Ovary (tissue), 7 donors: ENCODE measurements at regions not wholly inside any gene's neighbourhood (a gene's known extent, or its start where the extent isn't known, plus 50 kb on each side); places are given as distances from the start of the nearest gene placed in this dataset.

Source experiments
- DNase-seq, 5 donors: peaks; one replicate each; pipeline ENCODE4 v3.0.0-alpha.2; 2019 to 2020
- H3K27ac ChIP-seq, 2 donors: fragments of 200-600 bp; one replicate each; pipeline versions ENCODE4 v1.5.1 to v1.8.0; 2019 to 2022
- H3K27me3 ChIP-seq: fragments of 200-600 bp; one replicate; pipeline ENCODE4 v1.8.0; 2022
- H3K36me3 ChIP-seq: fragments of 200-600 bp; sonication (generic); one replicate; pipeline ENCODE4 v1.5.1; 2019
- H3K4me1 ChIP-seq: one replicate; pipeline ENCODE4 v1.8.1; 2013; ENCODE audit warnings: mild to moderate bottlenecking, moderate library complexity; ENCODE audit not compliant: insufficient read depth
- H3K4me3 ChIP-seq: fragments of 200-600 bp; sonication (generic); one replicate; pipeline ENCODE4 v1.5.1; 2017
- H3K9me3 ChIP-seq, 2 donors: fragments of 200-600 bp in 1 of 2; sonication (generic) in 1 of 2; one replicate each; pipeline versions ENCODE4 v1.5.1 to v1.8.1; 2013 to 2019; ENCODE audit warnings: mild to moderate bottlenecking in 1 of 2, moderate library complexity in 1 of 2
- EP300 ChIP-seq: sonication (generic); formaldehyde crosslinking; IDR thresholded peaks from one replicate; pipeline ENCODE4 v1.6.1; 2017; ENCODE audit warnings: antibody characterized with exemption
- POLR2A ChIP-seq: fragments of 450-650 bp; IDR thresholded peaks from one replicate; pipeline ENCODE4 v1.6.1; 2017; ENCODE audit warnings: antibody characterized with exemption, mild to moderate bottlenecking, moderate library complexity
- WGBS, 3 donors: extraction: QIAGEN DNeasy Blood & Tissue Kit in 1 of 3; methylation state at CpG; one replicate each; pipeline versions ENCODE4 v1.1.5 to v1.1.7; 2013 to 2017; 5-methylcytosine and 5-hydroxymethylcytosine counted together
- intact Hi-C, 4 donors: fragments of 100-400 bp; cut with DNase I; formaldehyde crosslinking; loops; one replicate each; pipeline versions ENCODE4 v1.11.0 to v1.15.1; 2022 to 2023
- TF ChIP-seq, protein P1 (sequence below), 3 donors: fragments of 450-650 bp in 2 of 3; fragments of 200-600 bp in 1 of 3; IDR thresholded peaks; one replicate each; pipeline versions ENCODE4 v1.5.1 to v1.8.0; 2016 to 2022; ENCODE audit warnings: antibody characterized with exemption in 3 of 3, mild to moderate bottlenecking in 1 of 3
- donor health status: DM: no; HTN: no; CAD: no; lungs with moderate emphysema.
- donor health status: DM: no; HTN: no; CAD: no.
- donor health status: Bipolar disorder and iron deficiency.
- donor health status: DM: no; HTN: no; CAD: no.
- donor health status: DM: yes; HTN: yes; CAD: no.

DNA sequence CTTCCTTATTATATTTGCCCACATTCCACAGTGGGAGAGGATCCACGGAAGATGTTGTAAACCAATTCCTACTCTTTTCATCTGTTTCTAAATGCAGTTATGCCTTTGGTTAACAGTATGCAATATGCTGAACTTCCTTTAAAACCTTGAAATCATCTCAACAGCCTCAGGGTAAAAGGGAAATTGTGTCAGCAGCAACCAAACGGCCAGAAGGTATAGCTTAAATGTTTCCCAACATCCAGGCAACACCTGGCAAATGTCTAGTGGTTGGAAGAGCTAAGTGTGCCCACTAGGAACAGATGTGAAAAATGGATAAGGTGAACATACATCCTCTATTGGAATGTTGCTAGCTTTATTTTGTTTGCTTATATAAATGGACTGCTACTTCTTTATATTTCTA is 164.8 kb downstream of the FAXC start:
- DNase-seq, result no peak
- H3K36me3 ChIP-seq, result no peaks in the 10 kb centered on the region
- WGBS, 3 donors, result 35 to 42% (median 40%) methylated on average over 2 of the region's 2 CpGs
- no peak overlapping the region for H3K4me3 ChIP-seq
- TF ChIP-seq EP300 (no peak), POLR2A (no peak)
- TF ChIP-seq, protein P1, sequence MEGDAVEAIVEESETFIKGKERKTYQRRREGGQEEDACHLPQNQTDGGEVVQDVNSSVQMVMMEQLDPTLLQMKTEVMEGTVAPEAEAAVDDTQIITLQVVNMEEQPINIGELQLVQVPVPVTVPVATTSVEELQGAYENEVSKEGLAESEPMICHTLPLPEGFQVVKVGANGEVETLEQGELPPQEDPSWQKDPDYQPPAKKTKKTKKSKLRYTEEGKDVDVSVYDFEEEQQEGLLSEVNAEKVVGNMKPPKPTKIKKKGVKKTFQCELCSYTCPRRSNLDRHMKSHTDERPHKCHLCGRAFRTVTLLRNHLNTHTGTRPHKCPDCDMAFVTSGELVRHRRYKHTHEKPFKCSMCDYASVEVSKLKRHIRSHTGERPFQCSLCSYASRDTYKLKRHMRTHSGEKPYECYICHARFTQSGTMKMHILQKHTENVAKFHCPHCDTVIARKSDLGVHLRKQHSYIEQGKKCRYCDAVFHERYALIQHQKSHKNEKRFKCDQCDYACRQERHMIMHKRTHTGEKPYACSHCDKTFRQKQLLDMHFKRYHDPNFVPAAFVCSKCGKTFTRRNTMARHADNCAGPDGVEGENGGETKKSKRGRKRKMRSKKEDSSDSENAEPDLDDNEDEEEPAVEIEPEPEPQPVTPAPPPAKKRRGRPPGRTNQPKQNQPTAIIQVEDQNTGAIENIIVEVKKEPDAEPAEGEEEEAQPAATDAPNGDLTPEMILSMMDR (IDR thresholded peaks at IDR 0.05), result no peak
- intact Hi-C loops, result no loop called here
- no peaks in the 10 kb centered on the region for H3K4me1 ChIP-seq
- H3K27me3 ChIP-seq, result no peaks in the 10 kb centered on the region
- H3K9me3 ChIP-seq, result no peaks in the 10 kb centered on the region
- no peak overlapping the region for H3K27ac ChIP-seq

DNA sequence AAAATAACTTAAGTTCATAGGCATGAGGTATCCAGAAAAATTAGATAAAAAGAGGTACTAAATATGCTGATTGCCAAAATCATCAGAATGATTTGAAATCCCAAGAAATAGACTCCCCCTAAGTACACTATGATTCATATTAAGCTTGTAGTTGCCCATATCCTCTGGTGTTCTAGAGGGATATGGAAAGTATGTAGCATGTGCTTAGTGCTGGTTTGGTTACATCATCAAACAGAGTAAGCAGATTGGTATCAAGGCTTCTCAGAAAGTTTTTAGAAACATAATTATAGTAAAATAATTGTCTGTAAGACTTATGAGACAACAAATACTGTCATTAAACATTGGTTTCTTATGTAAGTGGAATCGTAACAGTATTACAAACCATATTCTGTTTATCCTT is 166.4 kb downstream of the FAXC start:
- no peaks in the 10 kb centered on the region for H3K36me3 ChIP-seq
- TF ChIP-seq, protein P1 (IDR thresholded peaks at IDR 0.05), result no peak
- no peak for TF ChIP-seq POLR2A
- no peak for TF ChIP-seq EP300
- no peak for DNase-seq
- H3K27me3 ChIP-seq, result no peaks in the 10 kb centered on the region
- 89 to 96% (median 95%) methylated on average over 1 of the region's 1 CpG for WGBS, 3 donors
- no peak overlapping the region for H3K4me3 ChIP-seq
- no peak overlapping the region for H3K27ac ChIP-seq
- H3K4me1 ChIP-seq, result no peaks in the 10 kb centered on the region
- intact Hi-C loops, result no loop called here
- H3K9me3 ChIP-seq, result no peaks in the 10 kb centered on the region

DNA sequence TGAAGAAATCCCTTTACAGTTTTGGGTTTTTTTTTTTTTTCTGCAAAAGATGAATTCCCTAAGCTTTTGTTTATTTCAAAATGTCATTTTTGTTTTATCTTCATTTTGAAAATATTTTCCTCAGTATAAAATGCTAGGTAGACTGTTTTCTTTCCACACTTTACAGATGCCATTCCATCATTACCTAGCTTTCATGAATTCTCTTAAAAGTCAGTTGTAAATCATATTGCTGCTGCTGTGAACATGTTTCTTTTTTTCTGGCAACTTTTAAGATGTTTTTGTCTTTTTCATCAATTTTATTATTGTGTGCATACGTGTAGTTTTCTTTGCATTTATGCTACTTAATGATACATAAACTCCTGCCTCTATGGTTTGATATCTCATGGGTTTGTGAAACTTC is 168.3 kb downstream of the FAXC start:
- no peak for DNase-seq
- intact Hi-C loops, result no loop called here
- TF ChIP-seq EP300, result no peak
- TF ChIP-seq, protein P1 (IDR thresholded peaks at IDR 0.05), result no peak
- TF ChIP-seq POLR2A, result no peak
- H3K27me3 ChIP-seq, result no peaks in the 10 kb centered on the region
- H3K27ac ChIP-seq, result no peak overlapping the region
- 72 to 87% (median 82%) methylated on average over 1 of the region's 1 CpG for WGBS, 3 donors
- H3K36me3 ChIP-seq, result no peaks in the 10 kb centered on the region
- H3K4me3 ChIP-seq, result no peak overlapping the region
- H3K9me3 ChIP-seq, result no peaks in the 10 kb centered on the region
- H3K4me1 ChIP-seq, result no peaks in the 10 kb centered on the region

DNA sequence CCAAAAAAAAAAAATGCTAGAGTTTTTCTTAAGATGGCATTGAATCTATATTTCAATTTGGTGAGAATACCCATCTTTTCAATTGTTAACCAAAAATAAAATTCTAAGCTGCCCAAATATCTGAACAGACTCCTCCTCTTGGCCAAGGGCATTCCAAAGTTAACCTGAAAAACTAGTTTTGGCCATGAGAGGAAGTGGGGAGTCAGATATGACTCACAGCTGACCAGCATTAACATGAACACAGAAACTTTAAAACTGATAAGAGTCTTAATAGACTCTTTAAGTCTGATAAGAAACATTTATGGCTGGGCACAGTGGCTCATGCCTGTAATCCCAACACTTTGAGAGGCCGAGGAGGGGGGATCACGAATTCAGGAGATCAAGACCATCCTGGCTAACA is 171.3 kb downstream of the FAXC start:
- no peaks in the 10 kb centered on the region for H3K4me1 ChIP-seq
- no peaks in the 10 kb centered on the region for H3K36me3 ChIP-seq
- DNase-seq, result no peak
- intact Hi-C loops, result no loop called here
- TF ChIP-seq POLR2A (no peak), EP300 (no peak)
- H3K27me3 ChIP-seq, result no peaks in the 10 kb centered on the region
- 67 to 70% (median 67%) methylated on average over 2 of the region's 2 CpGs for WGBS, 3 donors
- no peaks in the 10 kb centered on the region for H3K9me3 ChIP-seq
- no peak overlapping the region for H3K27ac ChIP-seq
- H3K4me3 ChIP-seq, result no peak overlapping the region

GRCh38 chr6:99177736-99178135 is 171.7 kb downstream of the FAXC start:
- TF ChIP-seq, protein P1 (IDR thresholded peaks at IDR 0.05), result no peak
- 79 to 92% (median 86%) methylated on average over 2 of the region's 2 CpGs for WGBS, 3 donors
- intact Hi-C loops, result no loop called here

More at GRCh38 chr6:99177736-99178135, 171.7 kb downstream of the FAXC start:
- no peak overlapping the region for H3K4me3 ChIP-seq
- no peaks in the 10 kb centered on the region for H3K36me3 ChIP-seq
- H3K27ac ChIP-seq, result no peak overlapping the region
- no peak for DNase-seq
- H3K9me3 ChIP-seq, result no peaks in the 10 kb centered on the region
- H3K27me3 ChIP-seq, result no peaks in the 10 kb centered on the region
- H3K4me1 ChIP-seq, result no peaks in the 10 kb centered on the region
